ENCODE measurements at regions not wholly inside any gene's neighbourhood (a gene's known extent, or its start where the extent isn't known, plus 50 kb on each side); places are given as distances from the start of the nearest gene placed in this dataset.

DNA sequence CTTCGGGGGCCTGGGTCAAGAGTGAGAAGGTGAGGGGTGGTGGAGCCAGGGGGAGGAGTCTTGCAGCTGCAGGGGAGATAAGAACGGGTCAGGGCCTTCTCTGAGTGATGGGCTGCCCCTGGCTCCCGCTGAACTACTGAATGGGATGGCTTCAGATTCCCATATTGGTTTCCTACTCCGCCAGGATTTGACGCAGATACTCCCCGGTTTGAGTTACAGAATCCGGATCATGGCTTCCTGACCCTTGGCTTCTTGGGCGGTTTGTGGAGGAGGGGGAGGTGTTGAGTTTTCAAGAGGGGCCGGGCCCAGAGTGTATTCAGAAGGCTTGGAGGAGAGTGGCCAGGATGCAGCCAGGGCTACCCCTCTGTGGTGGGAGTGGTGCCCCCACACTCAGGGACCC, 119.9 kb upstream of the ATP2B2 start:
- no peak for TF ChIP-seq CTCF (IDR thresholded peaks at IDR 0.05; ENCODE audit: borderline replicate concordance, extremely low read depth, low read length, poor library complexity, severe bottlenecking)
- TF ChIP-seq EZH2 (IDR thresholded peaks at IDR 0.05; ENCODE audit: borderline replicate concordance, low read depth, low read length, severe bottlenecking): no peak
